Gastrocnemius medialis (tissue), 4 donors: ENCODE measurements at regions not wholly inside any gene's neighbourhood (a gene's known extent, or its start where the extent isn't known, plus 50 kb on each side); places are given as distances from the start of the nearest gene placed in this dataset.

Source experiments
- ATAC-seq, 2 donors: fragments of 150-250 bp; one replicate each; pipeline ENCODE4 v1.9.1; 2016
- DNase-seq, 2 donors: peaks; one replicate each; pipeline ENCODE4 v3.0.0-alpha.2; 2019
- H3K27ac ChIP-seq, 4 donors: fragments of 200-600 bp; sonication (generic); 1 replicate in 1 of 4; 2 replicates in 3 of 4; pipeline ENCODE4 v1.5.1; 2016 to 2018; ENCODE audit warnings: mild to moderate bottlenecking in 2 of 4, moderate library complexity in 1 of 4
- H3K27me3 ChIP-seq, 3 donors: fragments of 200-600 bp; sonication (generic) in 2 of 3; 1 replicate in 1 of 3; 2 replicates in 2 of 3; pipeline versions ENCODE4 v1.5.1 to v1.6.0; 2016 to 2019; ENCODE audit warnings: mild to moderate bottlenecking in 1 of 3, moderate library complexity in 1 of 3
- H3K36me3 ChIP-seq, 2 donors: fragments of 200-600 bp; sonication (generic) in 1 of 2; one replicate each; pipeline ENCODE4 v1.5.1; 2017 to 2018
- H3K4me1 ChIP-seq, 2 donors: fragments of 200-600 bp; sonication (generic) in 1 of 2; one replicate each; pipeline ENCODE4 v1.5.1; 2016 to 2017; ENCODE audit warnings: mild to moderate bottlenecking in 2 of 2
- H3K4me3 ChIP-seq, 4 donors: fragments of 200-600 bp; sonication (generic) in 3 of 4; 1 replicate in 1 of 4; 2 replicates in 3 of 4; pipeline ENCODE4 v1.5.1; 2016 to 2019; ENCODE audit warnings: mild to moderate bottlenecking in 2 of 4
- H3K9me3 ChIP-seq, 3 donors: fragments of 200-600 bp; sonication (generic) in 2 of 3; 1 replicate in 1 of 3; 2 replicates in 2 of 3; pipeline ENCODE4 v1.5.1; 2016 to 2019
- POLR2A ChIP-seq, 2 donors: fragments of 450-650 bp; IDR thresholded peaks; one replicate each; pipeline ENCODE4 v1.6.1; 2017; ENCODE audit warnings: antibody characterized with exemption in 2 of 2, mild to moderate bottlenecking in 2 of 2, moderate library complexity in 2 of 2
- in situ Hi-C, 4 donors: fragments of 200-750 bp; cut with MboI; loops; one replicate each; pipeline versions ENCODE4 v1.15.0 to v1.8.0; 2017; ENCODE audit warnings: low sequenced_read_pairs in 4 of 4
- intact Hi-C: fragments of 100-400 bp; cut with DNase I; formaldehyde crosslinking; loops from one replicate; pipeline ENCODE4 v1.15.1; 2023; ENCODE audit warnings: low total_unique reads
- TF ChIP-seq, protein P1 (sequence below), 5 experiments: fragments of 450-650 bp in 3 of 5; fragments of 200-600 bp in 2 of 5; sonication (generic) in 2 of 5; IDR thresholded peaks in 4 of 5; conservative IDR thresholded peaks in 1 of 5; 1 replicate in 4 of 5; 2 replicates in 1 of 5; pipeline ENCODE4 v1.5.1; 2016 to 2019; ENCODE audit warnings: antibody characterized with exemption in 5 of 5, mild to moderate bottlenecking in 3 of 5, moderate library complexity in 3 of 5

DNA sequence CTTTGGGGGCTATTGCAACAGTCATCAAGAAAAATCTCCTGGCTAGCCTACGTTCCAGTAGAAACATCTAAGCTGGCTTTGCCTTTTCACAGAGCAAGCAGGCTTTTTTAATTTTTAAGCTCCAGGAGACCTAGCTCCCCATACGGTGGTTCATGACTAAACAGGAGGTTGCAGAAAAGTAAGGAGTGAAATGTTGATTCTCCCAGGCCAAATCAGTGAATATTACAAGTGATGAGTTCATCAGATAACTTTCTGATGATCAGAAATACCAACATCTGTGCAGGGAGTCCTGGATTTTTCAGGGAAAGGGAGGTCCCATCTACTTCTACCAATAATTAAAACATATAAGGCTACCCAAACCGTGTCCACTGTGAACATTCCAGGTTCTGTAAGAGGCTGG is 477.3 kb upstream of the CELF2 start:
- Histone ChIP-seq H3K27me3 (no peaks in the 10 kb centered on the region), H3K4me3 (no peak overlapping the region), H3K36me3 (no peaks in the 10 kb centered on the region), H3K9me3 (no peaks in the 10 kb centered on the region), H3K27ac (no peak overlapping the region), H3K4me1 (no peaks in the 10 kb centered on the region)
- TF ChIP-seq, protein P1, sequence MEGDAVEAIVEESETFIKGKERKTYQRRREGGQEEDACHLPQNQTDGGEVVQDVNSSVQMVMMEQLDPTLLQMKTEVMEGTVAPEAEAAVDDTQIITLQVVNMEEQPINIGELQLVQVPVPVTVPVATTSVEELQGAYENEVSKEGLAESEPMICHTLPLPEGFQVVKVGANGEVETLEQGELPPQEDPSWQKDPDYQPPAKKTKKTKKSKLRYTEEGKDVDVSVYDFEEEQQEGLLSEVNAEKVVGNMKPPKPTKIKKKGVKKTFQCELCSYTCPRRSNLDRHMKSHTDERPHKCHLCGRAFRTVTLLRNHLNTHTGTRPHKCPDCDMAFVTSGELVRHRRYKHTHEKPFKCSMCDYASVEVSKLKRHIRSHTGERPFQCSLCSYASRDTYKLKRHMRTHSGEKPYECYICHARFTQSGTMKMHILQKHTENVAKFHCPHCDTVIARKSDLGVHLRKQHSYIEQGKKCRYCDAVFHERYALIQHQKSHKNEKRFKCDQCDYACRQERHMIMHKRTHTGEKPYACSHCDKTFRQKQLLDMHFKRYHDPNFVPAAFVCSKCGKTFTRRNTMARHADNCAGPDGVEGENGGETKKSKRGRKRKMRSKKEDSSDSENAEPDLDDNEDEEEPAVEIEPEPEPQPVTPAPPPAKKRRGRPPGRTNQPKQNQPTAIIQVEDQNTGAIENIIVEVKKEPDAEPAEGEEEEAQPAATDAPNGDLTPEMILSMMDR (IDR thresholded peaks at IDR 0.05 in 4 of 5, conservative IDR thresholded peaks at IDR 0.05 in 1 of 5): no peak
- no peak for TF ChIP-seq POLR2A (IDR thresholded peaks at IDR 0.05)
- intact Hi-C loops: no loop called here
- in situ Hi-C loops: no loop called here
- ATAC-seq (no peak), DNase-seq (no peak)

DNA sequence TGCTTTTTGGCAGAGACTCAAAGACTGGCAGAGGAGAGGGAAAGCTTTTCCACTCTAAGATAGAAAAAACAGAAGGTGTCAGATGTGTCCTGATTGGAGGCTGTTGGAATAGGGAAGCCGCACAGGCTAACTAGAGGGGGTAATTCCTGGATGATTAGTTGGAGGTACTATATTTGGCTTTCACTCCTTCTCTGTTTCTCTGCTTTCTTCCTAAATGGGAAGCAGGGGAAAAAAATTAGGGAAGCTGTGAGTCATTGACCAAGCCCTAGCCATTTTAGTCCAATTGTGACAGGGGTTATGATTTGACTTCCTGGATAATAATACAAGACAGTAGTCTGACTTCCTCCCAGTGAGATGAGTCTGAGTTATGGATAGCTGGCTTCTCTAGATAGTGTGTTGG is 475.2 kb upstream of the CELF2 start:
- no peak overlapping the region for H3K27ac ChIP-seq
- intact Hi-C loops: no loop called here
- ATAC-seq: no peak
- H3K27me3 ChIP-seq: no peaks in the 10 kb centered on the region
- DNase-seq: no peak
- no peak overlapping the region for H3K4me3 ChIP-seq
- H3K9me3 ChIP-seq: no peaks in the 10 kb centered on the region
- in situ Hi-C loops: no loop called here
- TF ChIP-seq POLR2A (IDR thresholded peaks at IDR 0.05): no peak
- TF ChIP-seq, protein P1 (IDR thresholded peaks at IDR 0.05 in 4 of 5, conservative IDR thresholded peaks at IDR 0.05 in 1 of 5): no peak
- no peaks in the 10 kb centered on the region for H3K36me3 ChIP-seq
- H3K4me1 ChIP-seq: no peaks in the 10 kb centered on the region

DNA sequence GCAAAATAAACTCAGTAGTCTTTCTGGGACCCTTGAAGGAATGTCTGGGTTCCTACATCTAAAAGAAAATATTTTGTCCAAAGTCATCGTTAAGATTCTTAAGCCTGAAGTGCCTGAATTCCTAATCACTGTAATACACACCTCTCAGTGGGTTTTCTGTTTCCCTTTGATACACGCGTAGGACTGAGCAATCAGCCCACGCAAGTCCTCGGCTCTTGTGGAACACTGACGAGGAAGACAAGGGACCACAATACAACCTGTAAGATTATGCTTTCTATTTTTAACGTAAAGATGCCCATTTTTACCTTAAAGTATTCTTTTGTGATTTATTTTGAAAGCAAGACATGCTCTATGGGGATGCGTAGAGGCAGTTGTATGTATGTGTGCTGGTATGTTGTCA is 472.8 kb upstream of the CELF2 start:
- Histone ChIP-seq H3K27me3 (no peaks in the 10 kb centered on the region), H3K9me3 (no peaks in the 10 kb centered on the region), H3K36me3 (no peaks in the 10 kb centered on the region), H3K4me3 (no peak overlapping the region), H3K27ac (no peak overlapping the region), H3K4me1 (no peaks in the 10 kb centered on the region)
- no peak for ATAC-seq
- DNase-seq: no peak
- in situ Hi-C loops: no loop called here
- TF ChIP-seq, protein P1 (IDR thresholded peaks at IDR 0.05 in 4 of 5, conservative IDR thresholded peaks at IDR 0.05 in 1 of 5): no peak
- TF ChIP-seq POLR2A (IDR thresholded peaks at IDR 0.05): no peak
- intact Hi-C loops: no loop called here

DNA sequence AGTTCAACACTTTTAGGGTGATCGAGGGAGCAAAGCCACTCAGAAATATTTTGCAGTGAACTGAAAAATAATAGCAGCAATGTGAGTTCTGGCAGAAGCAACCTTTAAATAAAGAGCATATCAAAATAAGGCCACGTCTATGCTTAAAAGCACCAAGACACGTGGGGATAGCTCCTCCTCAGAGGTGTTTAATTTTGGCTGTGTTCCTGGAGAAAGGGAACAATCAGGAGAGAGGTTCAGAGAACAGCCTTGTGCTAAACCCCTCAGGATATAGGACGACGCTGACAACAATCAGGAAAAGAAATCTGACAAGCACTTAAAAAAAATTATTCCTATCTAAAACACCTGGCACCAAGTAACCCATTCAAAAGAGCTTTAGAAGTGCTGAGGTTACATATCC is 471.9 kb upstream of the CELF2 start:
- no peak overlapping the region for H3K4me3 ChIP-seq
- H3K27me3 ChIP-seq: no peaks in the 10 kb centered on the region
- intact Hi-C loops: no loop called here

More for the DNA sequence above, 471.9 kb upstream of the CELF2 start:
- no peaks in the 10 kb centered on the region for H3K36me3 ChIP-seq
- no peak overlapping the region for H3K27ac ChIP-seq
- H3K4me1 ChIP-seq: no peaks in the 10 kb centered on the region
- in situ Hi-C loops: no loop called here
- TF ChIP-seq, protein P1 (IDR thresholded peaks at IDR 0.05 in 4 of 5, conservative IDR thresholded peaks at IDR 0.05 in 1 of 5): no peak
- TF ChIP-seq POLR2A (IDR thresholded peaks at IDR 0.05): no peak
- no peak for ATAC-seq
- H3K9me3 ChIP-seq: no peaks in the 10 kb centered on the region
- no peak for DNase-seq
